Testis (tissue), 2 donors: ENCODE measurements at regions not wholly inside any gene's neighbourhood (a gene's known extent, or its start where the extent isn't known, plus 50 kb on each side); places are given as distances from the start of the nearest gene placed in this dataset.

ENCODE experiments used
- DNase-seq: peaks from one replicate; pipeline ENCODE4 v3.0.0-alpha.2; 2019
- H3K27ac ChIP-seq, 2 donors: fragments of 200-600 bp; sonication (generic); one replicate each; pipeline ENCODE4 v1.5.1; 2019
- H3K27me3 ChIP-seq: fragments of 200-600 bp; sonication (generic); one replicate; pipeline ENCODE4 v1.5.1; 2019
- H3K36me3 ChIP-seq: fragments of 200-600 bp; sonication (generic); one replicate; pipeline ENCODE4 v1.5.1; 2017; ENCODE audit warnings: low read depth; ENCODE audit errors: missing control alignments
- H3K4me1 ChIP-seq: fragments of 200-600 bp; sonication (generic); one replicate; pipeline ENCODE4 v1.5.1; 2019
- H3K4me3 ChIP-seq, 2 donors: fragments of 200-600 bp; sonication (generic); one replicate each; pipeline ENCODE4 v1.5.1; 2017 to 2019
- H3K9me3 ChIP-seq: fragments of 200-600 bp; sonication (generic); one replicate; pipeline ENCODE4 v1.5.1; 2017
- CTCF ChIP-seq, 3 experiments: fragments of 450-650 bp in 2 of 3; fragments of 200-600 bp in 1 of 3; sonication (generic) in 1 of 3; IDR thresholded peaks; one replicate each; pipeline ENCODE4 v1.5.1; 2016 to 2019; ENCODE audit warnings: antibody characterized with exemption in 3 of 3, mild to moderate bottlenecking in 2 of 3, moderate library complexity in 1 of 3
- POLR2A ChIP-seq: fragments of 450-650 bp; IDR thresholded peaks from one replicate; pipeline ENCODE4 v1.6.1; 2017; ENCODE audit warnings: antibody characterized with exemption, mild to moderate bottlenecking, moderate library complexity
- WGBS, 2 donors: methylation state at CpG; one replicate each; pipeline ENCODE4 v1.1.5; 2018; 5-methylcytosine and 5-hydroxymethylcytosine counted together
- intact Hi-C: fragments of 100-400 bp; cut with DNase I; formaldehyde crosslinking; loops from one replicate; pipeline ENCODE4 v1.15.1; 2023; ENCODE audit warnings: low total_unique reads

- intact Hi-C loops: no loop called here
- TF ChIP-seq CTCF (IDR thresholded peaks at IDR 0.05) (no peak), POLR2A (no peak)
- WGBS, 2 donors: 72 to 78% methylated on average over 2 of the region's 2 CpGs
These were observed 509.3 kb upstream of the NUDT12 start for GRCh38 chr5:104071887-104072286.

GRCh38 chr5:104062621-104063377, 500.2 kb upstream of the NUDT12 start:
- no peak for DNase-seq
- H3K9me3 ChIP-seq: no peaks in the 10 kb centered on the region
- no peak overlapping the region for H3K27ac ChIP-seq
- no peaks in the 10 kb centered on the region for H3K36me3 ChIP-seq
- no peaks in the 10 kb centered on the region for H3K27me3 ChIP-seq
- TF ChIP-seq CTCF (IDR thresholded peaks at IDR 0.05): no peak
- no peak for TF ChIP-seq POLR2A
- H3K4me3 ChIP-seq: no peak overlapping the region
- 73 to 76% methylated on average over 9 of the region's 9 CpGs for WGBS, 2 donors
- H3K4me1 ChIP-seq: no peaks in the 10 kb centered on the region
- intact Hi-C loops: no loop called here

More at GRCh38 chr5:104071887-104072286, 509.3 kb upstream of the NUDT12 start:
- Histone ChIP-seq H3K9me3 (no peaks in the 10 kb centered on the region), H3K27ac (no peak overlapping the region), H3K4me3 (no peak overlapping the region), H3K36me3 (no peaks in the 10 kb centered on the region), H3K4me1 (no peaks in the 10 kb centered on the region), H3K27me3 (no peaks in the 10 kb centered on the region)
- no peak for DNase-seq

- no peak overlapping the region for H3K27ac ChIP-seq
- no peak for DNase-seq
- H3K4me3 ChIP-seq: no peak overlapping the region
- H3K36me3 ChIP-seq: no peaks in the 10 kb centered on the region
- no peaks in the 10 kb centered on the region for H3K4me1 ChIP-seq
- intact Hi-C loops: no loop called here
- H3K9me3 ChIP-seq: no peaks in the 10 kb centered on the region
- TF ChIP-seq CTCF (IDR thresholded peaks at IDR 0.05) (no peak), POLR2A (no peak)
- H3K27me3 ChIP-seq: no peaks in the 10 kb centered on the region
- WGBS, 2 donors: 66 to 87% methylated on average over 3 of the region's 3 CpGs
These were observed 499.1 kb upstream of the NUDT12 start for GRCh38 chr5:104061707-104062106.

- DNase-seq: no peak
- Histone ChIP-seq H3K36me3 (no peaks in the 10 kb centered on the region), H3K4me1 (no peaks in the 10 kb centered on the region), H3K27ac (no peak overlapping the region), H3K27me3 (no peaks in the 10 kb centered on the region), H3K9me3 (no peaks in the 10 kb centered on the region), H3K4me3 (no peak overlapping the region)
- TF ChIP-seq CTCF (IDR thresholded peaks at IDR 0.05) (no peak), POLR2A (no peak)
- intact Hi-C loops: no loop called here
- WGBS, 2 donors: 16 to 19% methylated on average over 2 of the region's 2 CpGs
These were observed 490.7 kb upstream of the NUDT12 start for GRCh38 chr5:104053353-104053649.
